A673 (cell line): ENCODE measurements at regions not wholly inside any gene's neighbourhood (a gene's known extent, or its start where the extent isn't known, plus 50 kb on each side); places are given as distances from the start of the nearest gene placed in this dataset.

Experiments
- BruUV-seq: library from RNA; stranded (reverse); fragments of 400-500 nt; replicated peaks from 2 replicates; lab custom pipeline; 2021; lab: Mats Ljungman, UMichigan
- CTCF ChIA-PET: fragments of 300-600 bp; sonication (Branson Sonifier 250); formaldehyde crosslinking; loops from one replicate; lab custom pipeline; 2022; ENCODE audit warnings: antibody characterized with exemption; lab: Charles Lee
- POLR2A ChIA-PET: fragments of 300-600 bp; sonication (Branson Sonifier 250); formaldehyde crosslinking; loops from one replicate; lab custom pipeline; 2022; ENCODE audit warnings: antibody characterized with exemption; ENCODE audit not compliant: low non-redundant PET; lab: Charles Lee
- DNase-seq: peaks from one replicate; pipeline ENCODE4 v3.0.0-alpha.2; 2015; ENCODE audit warnings: low spot score
- H3K27ac ChIP-seq: fragments of 200-600 bp; sonication (generic); 2 replicates; pipeline ENCODE4 v1.5.1; 2016; ENCODE audit warnings: mixed run types, low read depth, mild to moderate bottlenecking, mixed read lengths, antibody characterized with exemption, low read length; ENCODE audit not compliant: poor library complexity, severe bottlenecking
- H3K27me3 ChIP-seq: fragments of 200-600 bp; sonication (generic); replicated peaks from 2 replicates; pipeline ENCODE4 v1.6.1; 2017; ENCODE audit warnings: mixed run types, low read depth, mild to moderate bottlenecking, mixed read lengths, antibody characterized with exemption, low read length; ENCODE audit not compliant: insufficient read depth, poor library complexity
- H3K36me3 ChIP-seq: fragments of 200-600 bp; sonication (generic); 2 replicates; pipeline ENCODE4 v1.6.1; 2016; ENCODE audit warnings: mixed run types, mild to moderate bottlenecking, mixed read lengths, antibody characterized with exemption, low read length; ENCODE audit not compliant: insufficient read depth, poor library complexity, severe bottlenecking
- H3K4me1 ChIP-seq: fragments of 200-600 bp; sonication (generic); 2 replicates; pipeline ENCODE4 v1.6.1; 2017; ENCODE audit warnings: mixed run types, mild to moderate bottlenecking, mixed read lengths, antibody characterized with exemption, low read length; ENCODE audit not compliant: insufficient read depth, poor library complexity, severe bottlenecking
- H3K4me3 ChIP-seq: fragments of 200-600 bp; sonication (generic); 2 replicates; pipeline ENCODE4 v1.5.1; 2016; ENCODE audit warnings: low read depth, mixed run types, mild to moderate bottlenecking, mixed read lengths, low read length; ENCODE audit not compliant: poor library complexity, severe bottlenecking
- H3K9me3 ChIP-seq: fragments of 200-600 bp; sonication (generic); 2 replicates; pipeline ENCODE4 v1.6.1; 2016; ENCODE audit warnings: mixed run types, low read depth, mild to moderate bottlenecking, mixed read lengths, antibody characterized with exemption, low read length; ENCODE audit not compliant: poor library complexity, severe bottlenecking
- CTCF ChIP-seq: fragments of 300-800, 200-600 bp; sonication (generic); conservative IDR thresholded peaks from 2 replicates; pipeline ENCODE4 v1.5.1; 2017; ENCODE audit warnings: low read depth, mild to moderate bottlenecking, antibody characterized with exemption, low read length, moderate library complexity, mixed read lengths
- EZH2 ChIP-seq: fragments of 200-600 bp; sonication (generic); IDR thresholded peaks from 2 replicates; pipeline ENCODE4 v1.6.1; 2017; ENCODE audit warnings: borderline replicate concordance, low read depth, mild to moderate bottlenecking, mixed read lengths, antibody characterized with exemption, low read length; ENCODE audit not compliant: poor library complexity, severe bottlenecking
- intact Hi-C: fragments of 100-400 bp; cut with micrococcal nuclease; formaldehyde crosslinking; loops from one replicate; pipeline ENCODE4 v1.10.0; 2022; ENCODE audit not compliant: unreplicated experiment

DNA sequence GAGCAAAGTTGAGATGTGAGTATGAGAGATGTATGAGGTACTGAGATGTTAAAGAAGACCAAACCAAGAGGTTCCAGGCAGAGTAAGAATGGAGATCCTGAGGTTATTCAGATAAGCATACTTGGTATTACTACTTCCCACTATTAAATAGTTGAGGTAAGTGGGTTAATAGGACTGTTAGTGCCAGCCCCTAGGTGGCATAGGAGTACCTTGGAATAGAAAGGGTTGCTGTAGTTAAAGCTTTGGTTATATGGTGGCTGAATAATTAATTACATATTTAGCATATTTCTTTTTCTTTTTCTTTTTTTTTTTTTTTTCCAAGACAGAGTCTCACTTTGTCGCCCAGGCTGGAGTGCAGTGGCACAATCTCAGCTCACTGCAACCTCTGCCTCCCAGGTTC lies 397.9 kb upstream of the TMPRSS15 start:
- ChIA-PET CTCF (no interaction called here), POLR2A (no interaction called here)
- no peak for DNase-seq
- Histone ChIP-seq H3K4me1 (no peaks in the 10 kb centered on the region), H3K4me3 (no peak overlapping the region), H3K36me3 (no peaks in the 10 kb centered on the region), H3K9me3 (peaks cover 28% of the 10 kb centered on the region), H3K27ac (no peak overlapping the region), H3K27me3 (no peaks in the 10 kb centered on the region)
- no TSS peak for BruUV-seq
- TF ChIP-seq EZH2 (no peak), CTCF (no peak)
- intact Hi-C loops, result no loop called here

DNA sequence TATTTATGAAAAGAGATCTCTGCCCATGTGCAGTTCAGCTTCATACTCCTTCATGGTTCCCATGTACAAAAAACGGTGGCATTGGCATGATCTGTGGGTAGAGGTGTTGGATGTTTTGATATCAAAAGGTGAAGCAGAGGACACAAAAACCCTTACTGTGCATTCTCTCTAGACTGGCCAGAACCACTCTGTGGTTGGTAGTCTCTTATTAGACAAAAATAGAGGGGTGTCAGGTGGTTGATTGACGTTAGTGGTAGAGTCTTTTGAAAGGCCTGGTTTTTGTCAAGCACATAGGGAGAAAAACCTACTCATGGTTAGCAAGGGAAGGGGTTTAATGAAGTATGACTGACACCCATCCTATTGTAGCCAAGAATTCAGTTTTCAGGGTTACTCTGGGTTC lies 400.0 kb upstream of the TMPRSS15 start:
- H3K36me3 ChIP-seq, result no peaks in the 10 kb centered on the region
- intact Hi-C loops, result no loop called here
- POLR2A ChIA-PET, result no interaction called here
- H3K4me3 ChIP-seq, result no peak overlapping the region
- CTCF ChIA-PET, result no interaction called here
- no peak for TF ChIP-seq EZH2
- no peak for TF ChIP-seq CTCF
- H3K9me3 ChIP-seq, result peaks cover 20% of the 10 kb centered on the region
- no peak for DNase-seq
- no peak overlapping the region for H3K27ac ChIP-seq
- no peaks in the 10 kb centered on the region for H3K4me1 ChIP-seq
- BruUV-seq, result no TSS peak
- H3K27me3 ChIP-seq, result no peaks in the 10 kb centered on the region

DNA sequence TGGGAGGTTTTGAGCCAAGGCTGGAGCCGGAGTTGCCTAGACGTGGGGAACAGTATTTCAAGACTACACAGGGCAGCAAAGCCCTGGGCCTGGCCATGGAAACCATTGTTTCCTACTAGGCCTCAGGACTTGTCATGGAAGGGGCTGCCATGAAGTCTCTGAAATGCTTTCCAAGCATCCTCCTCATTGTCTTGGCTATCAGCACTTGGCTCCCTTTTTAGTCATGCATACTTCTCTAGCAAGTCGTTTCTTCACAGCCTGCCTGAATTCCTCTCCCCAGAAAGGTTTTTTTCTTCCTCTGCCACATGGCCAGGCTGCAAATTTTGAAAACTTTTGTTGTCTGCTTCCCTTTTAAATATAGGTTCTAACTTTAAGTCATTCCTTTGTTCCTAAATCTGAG lies 406.6 kb upstream of the TMPRSS15 start:
- intact Hi-C loops, result no loop called here
- H3K4me1 ChIP-seq, result no peaks in the 10 kb centered on the region
- no peaks in the 10 kb centered on the region for H3K36me3 ChIP-seq
- POLR2A ChIA-PET, result no interaction called here
- DNase-seq, result no peak
- H3K9me3 ChIP-seq, result peaks cover 7% of the 10 kb centered on the region
- H3K4me3 ChIP-seq, result no peak overlapping the region
- no TSS peak for BruUV-seq
- no peak for TF ChIP-seq CTCF
- TF ChIP-seq EZH2, result no peak
- H3K27me3 ChIP-seq, result no peaks in the 10 kb centered on the region
- H3K27ac ChIP-seq, result no peak overlapping the region
- CTCF ChIA-PET, result no interaction called here
